Adrenal gland (tissue), 5 donors: ENCODE measurements at regions not wholly inside any gene's neighbourhood (a gene's known extent, or its start where the extent isn't known, plus 50 kb on each side); places are given as distances from the start of the nearest gene placed in this dataset.

Source experiments
- POLR2A ChIP-seq, 2 donors: fragments of 450-650 bp; IDR thresholded peaks; one replicate each; pipeline ENCODE4 v1.6.1; 2017; ENCODE audit warnings: antibody characterized with exemption in 2 of 2, mild to moderate bottlenecking in 2 of 2, moderate library complexity in 1 of 2
- TF ChIP-seq, protein P1 (sequence below), 6 experiments: fragments of 450-650 bp in 4 of 6; fragments of 200-600 bp in 2 of 6; sonication (generic) in 1 of 6; IDR thresholded peaks; 1 replicate in 5 of 6; 2 replicates in 1 of 6; pipeline versions ENCODE4 v1.5.1 to v1.8.0; 2016 to 2021; ENCODE audit warnings: antibody characterized with exemption in 6 of 6, mild to moderate bottlenecking in 2 of 6, moderate library complexity in 1 of 6
- donor health status: DM: no; HTN: no; CAD: no.

DNA sequence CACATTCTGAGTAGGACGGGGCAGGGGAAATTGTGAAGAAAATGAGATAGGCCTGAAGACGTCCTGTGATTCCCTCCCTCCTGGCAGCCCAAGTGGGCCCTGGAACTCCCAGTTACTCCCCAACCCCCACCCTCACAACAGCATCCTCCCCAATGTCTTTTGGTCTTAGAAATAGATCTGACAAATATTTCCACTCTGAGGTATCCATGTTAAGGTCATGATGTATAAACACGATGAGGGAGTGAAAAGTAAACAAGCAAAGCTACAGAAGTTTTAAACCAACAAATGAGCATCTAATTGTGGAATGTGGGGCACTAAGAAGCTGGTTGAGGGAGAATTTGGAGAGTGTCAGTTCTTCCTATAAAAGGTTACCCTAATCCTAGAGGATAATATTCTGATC lies 103.7 kb upstream of the AADACL2 start:
- no peak for TF ChIP-seq POLR2A (IDR thresholded peaks at IDR 0.05)
- TF ChIP-seq, protein P1, sequence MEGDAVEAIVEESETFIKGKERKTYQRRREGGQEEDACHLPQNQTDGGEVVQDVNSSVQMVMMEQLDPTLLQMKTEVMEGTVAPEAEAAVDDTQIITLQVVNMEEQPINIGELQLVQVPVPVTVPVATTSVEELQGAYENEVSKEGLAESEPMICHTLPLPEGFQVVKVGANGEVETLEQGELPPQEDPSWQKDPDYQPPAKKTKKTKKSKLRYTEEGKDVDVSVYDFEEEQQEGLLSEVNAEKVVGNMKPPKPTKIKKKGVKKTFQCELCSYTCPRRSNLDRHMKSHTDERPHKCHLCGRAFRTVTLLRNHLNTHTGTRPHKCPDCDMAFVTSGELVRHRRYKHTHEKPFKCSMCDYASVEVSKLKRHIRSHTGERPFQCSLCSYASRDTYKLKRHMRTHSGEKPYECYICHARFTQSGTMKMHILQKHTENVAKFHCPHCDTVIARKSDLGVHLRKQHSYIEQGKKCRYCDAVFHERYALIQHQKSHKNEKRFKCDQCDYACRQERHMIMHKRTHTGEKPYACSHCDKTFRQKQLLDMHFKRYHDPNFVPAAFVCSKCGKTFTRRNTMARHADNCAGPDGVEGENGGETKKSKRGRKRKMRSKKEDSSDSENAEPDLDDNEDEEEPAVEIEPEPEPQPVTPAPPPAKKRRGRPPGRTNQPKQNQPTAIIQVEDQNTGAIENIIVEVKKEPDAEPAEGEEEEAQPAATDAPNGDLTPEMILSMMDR (IDR thresholded peaks at IDR 0.05): no peak
